NCI-H526 (cell line): ENCODE measurements at regions not wholly inside any gene's neighbourhood (a gene's known extent, or its start where the extent isn't known, plus 50 kb on each side); places are given as distances from the start of the nearest gene placed in this dataset.

Experiments used
- DNase-seq, 2 experiments: peaks; one replicate each; lab custom pipeline; 2025; lab: John Stamatoyannopoulos, UW

GRCh38 chr3:30263925-30264313 lies 342.5 kb upstream of the TGFBR2 start:
- DNase-seq: no peak

DNA sequence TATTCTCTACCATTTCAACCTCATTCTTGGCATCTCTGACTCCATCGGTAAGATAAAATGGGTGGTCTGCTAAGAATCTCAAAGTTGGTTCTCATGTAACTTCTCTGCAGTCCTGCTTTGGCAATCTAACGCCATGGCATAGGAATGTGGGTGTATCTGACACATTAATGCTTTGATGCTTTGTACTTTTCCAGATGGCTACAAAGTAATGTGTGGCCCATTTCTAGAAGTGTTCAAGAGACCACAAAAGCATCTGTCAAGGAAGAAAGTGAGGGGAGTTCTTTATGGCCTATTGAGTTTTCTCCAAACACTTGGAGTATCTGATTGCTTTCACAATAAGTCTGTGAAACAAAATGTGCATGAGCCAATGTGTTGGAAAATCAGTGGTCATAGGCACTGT lies 339.9 kb upstream of the TGFBR2 start:
- no peak for DNase-seq

GRCh38 chr3:30268288-30268687 lies 338.1 kb upstream of the TGFBR2 start:
- DNase-seq: no peak

DNA sequence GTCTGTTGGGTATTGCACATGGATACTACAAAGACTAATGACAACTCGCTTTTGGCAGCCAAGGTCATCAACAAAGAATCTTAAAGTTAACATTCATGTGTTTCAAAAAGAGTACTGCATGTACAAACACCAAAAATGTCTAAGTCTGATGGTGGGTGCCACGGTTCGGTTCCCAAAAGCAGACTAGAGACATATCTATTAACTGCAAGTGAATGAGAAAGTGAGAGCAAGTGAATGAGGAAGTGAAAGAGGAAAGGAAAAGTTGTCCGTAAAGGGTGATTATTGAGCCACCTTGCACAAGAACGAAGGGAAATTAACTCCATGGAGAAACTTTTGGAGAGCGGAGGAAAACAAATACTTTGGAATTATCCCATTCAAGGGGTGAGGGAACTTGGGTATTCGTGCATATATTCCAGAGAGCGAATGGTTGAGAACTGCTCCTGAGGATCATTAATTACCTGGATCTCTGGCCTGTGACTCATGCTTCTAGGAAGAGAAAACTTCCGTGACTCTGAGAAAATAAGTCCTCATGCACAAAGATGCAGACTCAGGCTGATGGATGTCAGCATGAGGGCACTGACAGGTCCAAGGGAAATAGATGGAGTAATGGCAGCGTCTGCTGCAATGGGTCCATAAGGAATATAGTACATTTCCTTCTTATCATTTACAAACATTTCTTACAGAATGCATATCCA lies 336.5 kb upstream of the TGFBR2 start:
- DNase-seq: no peak

GRCh38 chr3:30271781-30272180 lies 334.6 kb upstream of the TGFBR2 start:
- no peak for DNase-seq

DNA sequence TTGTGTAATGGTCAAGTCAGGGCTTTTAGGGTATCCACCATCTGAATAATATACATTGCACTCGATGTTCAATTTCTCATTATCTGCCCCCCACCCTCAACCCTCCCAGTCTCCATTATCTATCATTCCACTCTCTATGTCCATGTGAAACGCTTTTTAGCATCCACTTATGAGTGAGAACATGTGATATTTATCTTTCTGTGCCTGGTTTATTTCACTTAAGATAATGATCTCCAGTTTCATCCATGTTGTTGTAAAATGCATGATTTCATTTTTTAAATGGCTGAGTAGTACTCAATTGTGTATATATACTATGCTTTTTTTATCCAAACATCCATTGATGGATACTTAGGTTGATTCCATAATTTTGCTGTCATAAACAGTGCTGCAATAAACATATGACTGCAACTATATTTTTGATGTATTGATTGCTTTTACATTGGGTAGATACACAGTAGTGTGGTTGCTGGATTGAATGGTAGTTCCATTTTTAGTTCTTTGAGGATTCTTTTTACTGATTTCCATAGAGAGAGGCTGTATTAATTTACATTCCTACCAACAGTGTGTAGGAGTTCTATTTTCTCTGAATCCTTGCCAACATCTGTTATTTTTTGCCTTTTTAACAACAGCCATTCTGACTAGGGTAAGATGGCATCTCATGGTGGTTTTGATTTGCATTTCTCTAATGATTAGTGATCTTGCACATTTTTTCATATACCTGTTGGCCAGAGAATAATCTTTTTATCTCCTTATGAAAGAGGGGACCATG lies 332.9 kb upstream of the TGFBR2 start:
- DNase-seq: no peak

DNA sequence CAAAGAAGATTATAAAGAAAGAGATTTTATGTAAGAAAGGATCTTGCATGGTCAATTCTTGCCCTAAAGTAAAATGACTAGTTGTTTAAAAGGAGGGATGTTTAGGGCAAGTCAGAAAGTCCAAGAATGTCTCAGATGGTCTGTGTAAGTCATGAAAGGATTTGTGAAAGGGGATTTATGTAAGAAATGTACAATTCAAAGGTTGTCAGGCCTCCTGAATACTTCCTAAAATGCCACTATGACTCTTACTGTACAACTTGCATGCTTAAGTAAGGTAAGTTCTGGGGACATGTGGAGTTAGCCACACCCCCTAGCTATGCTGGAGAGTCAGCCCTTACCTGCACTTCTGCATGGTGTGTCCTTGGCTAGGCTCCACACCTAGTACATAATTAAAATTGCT lies 328.9 kb upstream of the TGFBR2 start:
- no peak for DNase-seq

DNA sequence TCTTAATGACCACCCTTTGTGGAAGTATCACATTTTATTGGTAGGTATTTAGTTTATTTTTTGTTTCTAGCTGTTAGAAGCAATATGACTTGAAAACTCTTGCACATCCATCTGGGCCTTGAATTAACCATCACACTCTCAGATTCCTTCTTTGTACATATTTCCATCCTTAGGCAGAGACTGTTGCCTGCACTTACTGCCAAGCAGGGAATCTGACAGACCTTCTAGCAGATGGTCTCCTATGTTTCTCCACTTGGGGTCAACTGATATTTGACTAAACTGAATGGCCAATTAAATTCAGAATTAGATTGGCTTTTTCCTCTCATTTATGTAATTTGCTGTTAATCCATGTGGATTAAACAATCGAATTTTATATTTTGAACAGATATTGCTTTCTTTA lies 324.9 kb upstream of the TGFBR2 start:
- DNase-seq: no peak

DNA sequence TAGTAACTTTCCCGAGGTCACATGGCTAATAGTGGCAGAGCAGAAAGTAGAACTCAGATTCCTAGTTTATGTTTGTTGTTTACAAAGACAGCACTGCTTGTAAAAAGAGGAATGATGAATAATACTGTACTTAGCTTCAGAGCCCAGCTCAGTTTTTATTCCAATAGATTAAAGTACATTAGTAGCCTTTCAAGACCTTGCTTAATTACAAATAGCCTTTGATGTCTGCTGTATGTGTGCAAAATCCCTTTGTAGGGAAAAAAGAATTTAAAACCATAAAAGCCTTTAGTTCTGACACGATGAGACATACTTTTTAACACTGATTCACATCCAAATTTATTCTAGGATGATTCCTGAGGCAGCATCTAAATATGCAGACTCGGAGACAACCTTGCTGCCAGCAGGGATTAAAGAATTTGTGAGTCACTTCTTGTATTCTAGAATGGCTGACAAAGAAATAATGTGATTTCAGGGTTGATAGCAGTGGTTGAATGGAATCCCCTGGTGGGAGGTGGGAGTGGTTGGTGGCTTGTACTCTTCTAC lies 324.2 kb upstream of the TGFBR2 start:
- no peak for DNase-seq

- no peak for DNase-seq
These were observed 321.0 kb upstream of the TGFBR2 start for GRCh38 chr3:30285188-30286006.

DNA sequence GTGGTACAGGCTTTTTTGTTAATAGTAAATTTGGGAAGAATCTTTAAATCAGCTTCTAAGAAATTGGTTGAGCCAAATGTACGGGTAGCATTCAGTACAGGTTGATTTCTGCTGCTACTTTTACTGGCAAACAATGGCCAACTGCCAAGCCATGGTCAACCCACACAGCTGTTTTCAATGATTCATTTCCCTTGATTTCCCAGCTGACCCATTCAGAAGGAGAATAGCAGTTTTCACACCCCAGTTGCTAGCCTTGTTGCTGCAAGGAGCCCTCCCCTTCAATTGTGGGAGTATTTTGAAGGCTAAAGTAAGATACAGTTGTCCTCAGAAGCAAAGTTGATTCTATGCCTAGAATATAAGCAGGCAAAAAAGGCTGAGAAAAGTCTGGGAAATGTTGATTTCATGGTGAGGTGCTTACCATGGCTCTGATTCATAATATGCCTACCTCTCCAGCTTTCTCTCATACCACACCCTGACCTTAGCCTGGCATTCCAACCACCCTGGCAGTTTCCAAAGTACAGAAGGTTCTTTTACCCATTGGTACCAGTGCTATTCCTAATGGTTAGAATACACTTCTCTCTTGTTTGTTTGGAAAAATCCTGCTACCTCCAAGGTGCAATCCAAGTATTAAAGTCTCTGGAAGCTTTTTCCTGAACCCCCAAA lies 320.3 kb upstream of the TGFBR2 start:
- no peak for DNase-seq

DNA sequence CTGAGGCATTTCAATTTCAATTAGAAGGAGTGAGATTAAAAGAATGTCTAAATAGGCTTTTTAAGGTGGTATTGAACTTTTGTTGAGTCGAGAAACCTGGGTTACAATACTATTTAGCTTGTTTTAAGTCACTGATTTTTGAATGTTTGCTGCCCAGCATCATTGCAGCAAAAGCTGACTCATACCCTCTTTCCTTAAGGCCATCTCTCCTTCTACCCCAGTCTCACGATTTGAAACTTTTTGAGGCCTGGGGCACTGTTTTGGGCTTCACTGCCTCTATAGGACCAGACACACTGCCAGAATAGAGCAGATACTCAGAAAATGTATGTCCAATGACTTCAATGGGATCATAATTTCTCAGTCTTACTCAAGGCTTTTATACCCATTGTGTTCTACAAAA lies 319.6 kb upstream of the TGFBR2 start:
- DNase-seq: no peak

GRCh38 chr3:30288830-30289229 lies 317.6 kb upstream of the TGFBR2 start:
- DNase-seq: no peak

- DNase-seq: no peak
These were observed 317.1 kb upstream of the TGFBR2 start for GRCh38 chr3:30289324-30289723.

- no peak for DNase-seq
These were observed 316.6 kb upstream of the TGFBR2 start for GRCh38 chr3:30289766-30290165.

- no peak for DNase-seq
These were observed 315.9 kb upstream of the TGFBR2 start for GRCh38 chr3:30290479-30290878.

DNA sequence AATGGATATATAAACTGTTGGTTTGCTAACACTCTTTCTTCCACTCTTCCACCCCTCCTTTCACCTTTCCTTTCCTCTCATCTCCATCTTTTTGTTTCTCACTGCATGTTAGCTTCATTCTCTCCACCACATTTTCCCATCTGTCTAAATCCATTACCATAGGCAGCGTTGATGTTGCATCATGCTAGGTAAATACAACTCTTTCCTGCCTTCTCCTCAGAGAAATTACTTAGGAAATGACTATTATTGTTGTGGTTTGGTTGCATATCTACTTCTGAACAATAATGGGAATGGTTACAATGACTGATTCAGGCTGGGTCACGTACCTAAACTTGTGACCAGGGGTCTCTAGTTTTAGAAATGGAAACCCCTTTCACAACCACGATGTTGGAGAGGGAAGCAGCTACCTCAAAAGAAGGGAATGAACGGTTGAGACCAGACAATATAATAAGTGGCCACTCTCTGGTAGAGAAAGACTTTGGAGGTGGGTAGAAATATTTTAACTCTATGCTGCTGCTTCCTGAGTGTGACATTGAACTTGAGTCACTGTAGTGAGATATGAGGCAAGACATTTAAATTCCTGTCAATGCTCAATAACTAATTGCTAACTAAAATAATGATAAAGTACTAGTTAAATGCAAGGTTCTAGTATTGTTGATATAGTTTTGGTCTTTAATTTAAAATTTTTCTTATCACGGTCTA lies 314.1 kb upstream of the TGFBR2 start:
- DNase-seq: no peak

DNA sequence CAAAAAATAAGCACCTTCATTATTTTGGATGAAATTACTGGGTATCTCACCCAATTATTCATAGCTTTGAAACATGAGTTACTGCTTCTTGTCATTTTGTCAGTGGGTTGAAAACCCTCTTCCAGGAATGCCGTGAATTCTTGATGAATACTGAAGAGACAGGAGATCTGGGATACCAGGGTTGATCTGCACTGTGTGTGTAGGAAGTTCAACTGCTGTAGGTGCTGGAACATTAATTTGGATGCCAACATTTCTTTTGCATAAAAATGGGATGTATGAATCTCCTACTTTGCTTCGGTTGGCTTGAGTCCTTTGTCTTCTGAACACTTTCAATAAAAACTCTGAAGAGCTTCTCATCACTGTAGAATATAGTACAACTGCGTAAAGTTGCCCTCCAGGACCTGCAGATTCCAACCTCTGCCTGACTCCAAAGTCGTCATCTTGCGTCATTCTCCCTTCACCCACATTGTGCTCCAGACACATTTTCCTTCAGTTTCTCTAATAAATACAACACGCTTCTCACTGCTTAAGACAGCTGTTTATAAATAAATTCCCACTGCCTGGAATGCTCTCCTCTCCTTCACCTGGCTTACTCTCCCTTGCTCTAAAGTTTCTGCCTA lies 312.7 kb upstream of the TGFBR2 start:
- peak in 1 of 2 experiments; percentile 1 for DNase-seq

DNA sequence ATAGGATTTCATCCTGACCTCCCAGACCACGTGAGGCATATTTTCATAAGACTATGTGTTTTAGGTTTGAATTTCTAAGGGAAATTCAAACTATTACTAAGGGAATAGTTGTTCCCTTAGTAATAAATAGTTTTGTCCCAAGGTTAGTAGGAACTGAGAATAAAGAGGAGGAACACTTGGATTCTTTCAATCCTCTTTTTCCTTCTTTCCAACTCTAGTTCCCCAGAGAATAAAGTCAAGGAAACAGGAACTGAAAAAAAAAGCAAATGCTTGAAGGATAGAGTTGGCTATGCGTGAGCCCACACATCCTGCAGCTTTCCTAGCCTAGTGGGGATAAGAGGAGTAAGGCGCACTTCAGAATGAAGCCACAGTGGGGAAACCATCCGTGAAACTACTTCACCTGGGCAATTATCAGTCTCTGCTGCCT lies 312.1 kb upstream of the TGFBR2 start:
- DNase-seq: peak in 1 of 2 experiments; percentile 23

DNA sequence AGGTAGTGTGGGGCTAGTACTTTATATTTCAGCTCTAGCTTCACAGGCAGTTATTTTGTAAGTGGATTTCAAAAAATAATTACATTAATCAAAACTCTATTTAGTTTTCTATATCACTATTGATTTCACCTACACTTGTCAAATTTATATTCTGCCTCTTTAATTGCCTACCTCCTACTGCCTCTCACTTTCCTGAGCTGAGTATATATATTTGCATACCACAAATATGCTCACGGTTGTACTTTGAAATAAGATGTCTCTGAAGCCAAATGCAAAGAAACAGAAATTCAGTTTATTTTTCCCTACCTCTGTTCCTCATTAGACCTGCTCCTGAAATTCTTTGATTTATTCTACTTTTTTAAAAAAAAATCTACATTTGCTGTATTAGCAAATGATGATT lies 309.3 kb upstream of the TGFBR2 start:
- peak; percentile 61 for DNase-seq
